MM.1S (cell line): ENCODE measurements at regions not wholly inside any gene's neighbourhood (a gene's known extent, or its start where the extent isn't known, plus 50 kb on each side); places are given as distances from the start of the nearest gene placed in this dataset.

Experiments used
- DNase-seq: peaks from one replicate; pipeline ENCODE4 v3.0.0-alpha.2; 2015
- H2AFZ ChIP-seq: fragments of 300-600 bp; sonication (generic); 2 replicates; pipeline ENCODE4 v1.6.0; 2016; ENCODE audit warnings: antibody characterized with exemption, low read length
- H3F3A ChIP-seq: fragments of 300-600 bp; sonication (generic); 2 replicates; pipeline ENCODE4 v1.6.1; 2016; ENCODE audit warnings: mild to moderate bottlenecking, antibody characterized with exemption, low read length, moderate library complexity, mixed read lengths; ENCODE audit not compliant: insufficient read depth
- H3K27ac ChIP-seq: fragments of 300-600 bp; sonication (generic); 2 replicates; pipeline ENCODE4 v1.5.1; 2016; ENCODE audit warnings: mild to moderate bottlenecking, low read length
- H3K27me3 ChIP-seq: fragments of 300-600 bp; sonication (generic); replicated peaks from 2 replicates; pipeline ENCODE4 v1.6.0; 2016; ENCODE audit warnings: low read length; ENCODE audit not compliant: insufficient read depth
- H3K36me3 ChIP-seq: fragments of 300-600 bp; sonication (generic); replicated peaks from 2 replicates; pipeline ENCODE4 v1.6.1; 2016; ENCODE audit warnings: mild to moderate bottlenecking, low read length, mixed read lengths; ENCODE audit not compliant: insufficient read depth
- H3K4me1 ChIP-seq: fragments of 300-600 bp; sonication (generic); 2 replicates; pipeline ENCODE4 v1.6.1; 2016; ENCODE audit warnings: low read length, mixed read lengths
- H3K4me2 ChIP-seq: fragments of 300-600 bp; sonication (generic); 2 replicates; pipeline ENCODE4 v1.6.0; 2016; ENCODE audit warnings: low read depth, low read length
- H3K4me3 ChIP-seq: fragments of 300-600 bp; sonication (generic); 2 replicates; pipeline ENCODE4 v1.5.1; 2016; ENCODE audit warnings: low read length, mixed read lengths
- H3K79me2 ChIP-seq: fragments of 300-600 bp; sonication (generic); 2 replicates; pipeline ENCODE4 v1.6.1; 2016; ENCODE audit warnings: mixed run types, low read length, mixed read lengths
- H3K9ac ChIP-seq: fragments of 300-600 bp; sonication (generic); 2 replicates; pipeline ENCODE4 v1.6.1; 2016; ENCODE audit warnings: low read length, mixed read lengths
- H3K9me2 ChIP-seq: fragments of 300-600 bp; sonication (generic); replicated peaks from 2 replicates; pipeline ENCODE4 v1.6.1; 2016; ENCODE audit warnings: mild to moderate bottlenecking, low read length, mixed read lengths; ENCODE audit not compliant: insufficient read depth
- H3K9me3 ChIP-seq: fragments of 300-600 bp; sonication (generic); replicated peaks from 2 replicates; pipeline ENCODE4 v1.6.1; 2016; ENCODE audit warnings: mild to moderate bottlenecking, low read length, mixed read lengths; ENCODE audit not compliant: insufficient read depth
- H4K20me1 ChIP-seq: fragments of 300-600 bp; sonication (generic); 2 replicates; pipeline ENCODE4 v1.6.1; 2016; ENCODE audit warnings: mild to moderate bottlenecking, low read length, moderate library complexity, mixed read lengths; ENCODE audit not compliant: insufficient read depth
- CTCF ChIP-seq: fragments of 300-600 bp; sonication (generic); IDR thresholded peaks from 2 replicates; pipeline ENCODE4 v1.5.1; 2016; ENCODE audit warnings: antibody characterized with exemption, low read length, mixed read lengths
- EZH2 ChIP-seq: fragments of 300-600 bp; sonication (generic); optimal IDR thresholded peaks from 2 replicates; pipeline ENCODE3; 2017; ENCODE audit warnings: low read depth, mild to moderate bottlenecking, antibody characterized with exemption, low read length, mixed read lengths
- EZH2phosphoT487 ChIP-seq: fragments of 300-600 bp; sonication (generic); IDR thresholded peaks from 2 replicates; pipeline ENCODE4 v1.6.1; 2018; ENCODE audit warnings: antibody characterized with exemption, low read length

- no peak overlapping the region for H3K4me2 ChIP-seq
- H3K9me2 ChIP-seq = no peaks in the 10 kb centered on the region
- H3F3A ChIP-seq = no peaks in the 10 kb centered on the region
- H3K27ac ChIP-seq = no peak overlapping the region
- no peak overlapping the region for H2AFZ ChIP-seq
- no peak overlapping the region for H3K4me3 ChIP-seq
- no peaks in the 10 kb centered on the region for H3K36me3 ChIP-seq
- H3K9me3 ChIP-seq = no peaks in the 10 kb centered on the region
- H4K20me1 ChIP-seq = no peaks in the 10 kb centered on the region
- TF ChIP-seq EZH2 = no peak
- no peak for TF ChIP-seq CTCF
- no peak for TF ChIP-seq EZH2phosphoT487
- DNase-seq = no peak
- H3K9ac ChIP-seq = no peak overlapping the region
- H3K4me1 ChIP-seq = no peaks in the 10 kb centered on the region
- H3K27me3 ChIP-seq = no peaks in the 10 kb centered on the region
- no peaks in the 10 kb centered on the region for H3K79me2 ChIP-seq
These were observed 232.1 kb downstream of the DUSP10 start for GRCh38 chr1:221509575-221510355.

- H3F3A ChIP-seq = no peaks in the 10 kb centered on the region
- H3K4me1 ChIP-seq = no peaks in the 10 kb centered on the region
- no peaks in the 10 kb centered on the region for H3K27me3 ChIP-seq
- no peak overlapping the region for H3K9ac ChIP-seq
- H3K27ac ChIP-seq = no peak overlapping the region
- no peak for DNase-seq
- no peaks in the 10 kb centered on the region for H3K9me3 ChIP-seq
- H3K4me3 ChIP-seq = no peak overlapping the region
- no peak overlapping the region for H2AFZ ChIP-seq
- H3K36me3 ChIP-seq = no peaks in the 10 kb centered on the region
- no peak for TF ChIP-seq EZH2
- no peak for TF ChIP-seq CTCF
- no peak for TF ChIP-seq EZH2phosphoT487
- no peak overlapping the region for H3K4me2 ChIP-seq
- H4K20me1 ChIP-seq = no peaks in the 10 kb centered on the region
- H3K79me2 ChIP-seq = no peaks in the 10 kb centered on the region
- no peaks in the 10 kb centered on the region for H3K9me2 ChIP-seq
These were observed 230.9 kb downstream of the DUSP10 start for GRCh38 chr1:221510793-221511503.

GRCh38 chr1:221511797-221512196 is 230.1 kb downstream of the DUSP10 start:
- Histone ChIP-seq H3K4me2 (no peak overlapping the region), H3K4me3 (no peak overlapping the region), H3K27me3 (no peaks in the 10 kb centered on the region), H3K9me2 (no peaks in the 10 kb centered on the region), H4K20me1 (no peaks in the 10 kb centered on the region), H3F3A (no peaks in the 10 kb centered on the region), H3K4me1 (no peaks in the 10 kb centered on the region), H3K79me2 (no peaks in the 10 kb centered on the region), H3K36me3 (no peaks in the 10 kb centered on the region), H3K27ac (no peak overlapping the region), H3K9ac (no peak overlapping the region), H2AFZ (no peak overlapping the region), H3K9me3 (no peaks in the 10 kb centered on the region)
- DNase-seq = no peak
- no peak for TF ChIP-seq CTCF
- no peak for TF ChIP-seq EZH2phosphoT487
- TF ChIP-seq EZH2 = no peak
